GM13976 (cell line): ENCODE measurements at regions not wholly inside any gene's neighbourhood (a gene's known extent, or its start where the extent isn't known, plus 50 kb on each side); places are given as distances from the start of the nearest gene placed in this dataset.

Experiments used
- DNase-seq: peaks from one replicate; pipeline ENCODE4 v3.0.0; 2012; ENCODE audit warnings: low spot score
- CTCF ChIP-seq: IDR thresholded peaks from 2 replicates; pipeline ENCODE4 v1.5.1; 2012; ENCODE audit warnings: borderline replicate concordance, mild to moderate bottlenecking; ENCODE audit not compliant: insufficient read depth; ENCODE audit errors: extremely low read depth, missing control alignments, control extremely low read depth
- in situ Hi-C: fragments of 300-500 bp; cut with MboI; formaldehyde crosslinking; loops from one replicate; pipeline ENCODE4 v1.12.0; 2022; ENCODE audit warnings: low sequenced_read_pairs, mixed read lengths, inconsistent platforms; ENCODE audit not compliant: unreplicated experiment

DNA sequence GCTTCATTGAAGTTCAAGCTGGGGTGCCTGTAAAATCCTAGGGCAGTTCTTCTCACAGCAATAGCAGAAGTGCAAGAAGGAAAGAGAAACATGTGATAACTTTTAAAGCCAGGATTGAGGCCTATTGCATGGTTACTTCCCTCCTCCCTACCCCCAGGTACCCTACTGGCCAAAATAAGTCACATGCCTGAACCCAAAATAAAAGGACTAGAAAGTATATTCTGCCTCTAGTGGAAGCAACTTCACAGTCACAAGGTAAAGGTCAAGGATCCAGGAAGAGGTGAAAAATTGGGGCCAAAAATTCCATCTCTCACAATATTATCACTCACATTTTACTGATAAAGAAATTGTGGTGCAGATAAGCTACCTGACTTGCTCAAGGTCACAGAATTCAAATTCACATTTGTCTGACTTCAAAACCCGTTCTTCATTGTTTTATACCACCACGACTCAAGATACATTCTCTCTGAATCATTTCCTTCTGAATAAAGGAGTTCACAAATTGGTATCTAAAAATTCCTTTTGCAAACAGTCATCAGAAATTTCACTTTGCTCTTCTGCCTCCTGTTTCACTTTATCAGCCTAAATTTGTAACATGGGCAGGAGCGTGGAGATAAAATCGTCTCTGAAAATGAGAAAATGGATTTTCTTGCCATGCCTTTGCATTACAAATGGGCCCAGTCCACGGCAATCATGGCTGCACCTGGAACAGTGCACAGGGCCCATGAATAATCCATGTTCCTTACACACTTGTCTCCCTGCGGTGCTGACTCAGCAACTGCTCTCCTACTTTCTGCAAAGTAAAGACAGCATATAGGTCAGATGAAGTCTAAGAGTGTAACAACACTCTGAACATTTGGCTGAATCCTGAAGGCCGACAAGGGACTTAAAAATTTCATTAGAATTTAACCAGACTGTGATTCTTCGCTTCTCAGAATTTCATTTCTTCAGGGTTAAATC lies 485.3 kb upstream of the NFIA start:
- DNase-seq = no peak
- TF ChIP-seq CTCF = no peak
- in situ Hi-C loops = no loop called here

- no peak for TF ChIP-seq CTCF
- in situ Hi-C loops = no loop called here
- no peak for DNase-seq
Measured at GRCh38 chr1:60591583-60591982, 490.8 kb upstream of the NFIA start.

- TF ChIP-seq CTCF = no peak
- DNase-seq = no peak
- in situ Hi-C loops = no loop called here
Measured at GRCh38 chr1:60589916-60590315, 492.4 kb upstream of the NFIA start.

GRCh38 chr1:60589046-60589748 lies 493.2 kb upstream of the NFIA start:
- in situ Hi-C loops = no loop called here
- DNase-seq = no peak
- TF ChIP-seq CTCF = no peak

DNA sequence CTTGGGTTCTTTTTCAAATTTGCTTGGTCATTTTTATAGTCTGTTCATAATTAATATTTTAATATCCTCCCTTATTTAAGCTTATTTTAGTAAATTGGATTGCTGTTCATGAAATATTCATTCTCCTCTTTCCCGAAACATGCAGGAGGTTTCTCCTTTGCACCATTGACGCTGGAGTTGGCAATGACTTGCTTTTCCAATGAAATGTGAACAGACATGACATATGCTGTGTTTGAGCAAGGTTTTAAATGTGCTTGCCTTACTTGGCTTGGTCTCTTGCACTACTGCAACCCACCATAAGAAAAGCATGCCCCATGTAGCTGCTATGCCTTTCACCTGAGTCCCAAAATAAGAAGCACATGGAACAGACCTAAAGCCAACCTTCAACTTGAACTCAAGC lies 498.0 kb upstream of the NFIA start:
- DNase-seq = no peak

More for the DNA sequence above, 498.0 kb upstream of the NFIA start:
- TF ChIP-seq CTCF = no peak
- in situ Hi-C loops = no loop called here
